Astrocyte (in vitro differentiated cells and primary cell): ENCODE measurements at regions not wholly inside any gene's neighbourhood (a gene's known extent, or its start where the extent isn't known, plus 50 kb on each side); places are given as distances from the start of the nearest gene placed in this dataset.

Source experiments
- EZH2 ChIP-seq: IDR thresholded peaks from 2 replicates; pipeline ENCODE4 v1.6.1; 2012; ENCODE audit warnings: mild to moderate bottlenecking, low read length, inconsistent platforms; ENCODE audit not compliant: insufficient read depth
- TF ChIP-seq, protein P1 (sequence below): IDR thresholded peaks from 2 replicates; pipeline ENCODE4 v1.5.1; 2011; ENCODE audit warnings: low read depth, mild to moderate bottlenecking, inconsistent platforms, low read length, moderate library complexity; ENCODE audit not compliant: insufficient read depth

- TF ChIP-seq, protein P1, sequence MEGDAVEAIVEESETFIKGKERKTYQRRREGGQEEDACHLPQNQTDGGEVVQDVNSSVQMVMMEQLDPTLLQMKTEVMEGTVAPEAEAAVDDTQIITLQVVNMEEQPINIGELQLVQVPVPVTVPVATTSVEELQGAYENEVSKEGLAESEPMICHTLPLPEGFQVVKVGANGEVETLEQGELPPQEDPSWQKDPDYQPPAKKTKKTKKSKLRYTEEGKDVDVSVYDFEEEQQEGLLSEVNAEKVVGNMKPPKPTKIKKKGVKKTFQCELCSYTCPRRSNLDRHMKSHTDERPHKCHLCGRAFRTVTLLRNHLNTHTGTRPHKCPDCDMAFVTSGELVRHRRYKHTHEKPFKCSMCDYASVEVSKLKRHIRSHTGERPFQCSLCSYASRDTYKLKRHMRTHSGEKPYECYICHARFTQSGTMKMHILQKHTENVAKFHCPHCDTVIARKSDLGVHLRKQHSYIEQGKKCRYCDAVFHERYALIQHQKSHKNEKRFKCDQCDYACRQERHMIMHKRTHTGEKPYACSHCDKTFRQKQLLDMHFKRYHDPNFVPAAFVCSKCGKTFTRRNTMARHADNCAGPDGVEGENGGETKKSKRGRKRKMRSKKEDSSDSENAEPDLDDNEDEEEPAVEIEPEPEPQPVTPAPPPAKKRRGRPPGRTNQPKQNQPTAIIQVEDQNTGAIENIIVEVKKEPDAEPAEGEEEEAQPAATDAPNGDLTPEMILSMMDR = no peak
- no peak for TF ChIP-seq EZH2
These were observed 183.5 kb upstream of the PRNP start for GRCh38 chr20:4502756-4503155.
